Suprapubic skin (tissue), 4 donors: ENCODE measurements at regions not wholly inside any gene's neighbourhood (a gene's known extent, or its start where the extent isn't known, plus 50 kb on each side); places are given as distances from the start of the nearest gene placed in this dataset.
"Not testable (repeated sequence)": the region's sequence is repeated elsewhere in the genome, so short reads cannot be mapped to it uniquely, and the experiment has no call there.

ENCODE experiments used
- DNase-seq, 2 donors: peaks; one replicate each; pipeline ENCODE4 v3.0.0-alpha.2; 2019; ENCODE audit warnings: low spot score in 2 of 2
- H3K27ac ChIP-seq: fragments of 200-600 bp; sonication (generic); one replicate; pipeline ENCODE4 v1.5.1; 2019
- H3K27me3 ChIP-seq: fragments of 200-600 bp; sonication (generic); one replicate; pipeline ENCODE4 v1.5.1; 2019
- H3K36me3 ChIP-seq: fragments of 200-600 bp; sonication (generic); one replicate; pipeline ENCODE4 v1.5.1; 2019
- H3K4me1 ChIP-seq: fragments of 200-600 bp; sonication (generic); one replicate; pipeline ENCODE4 v1.5.1; 2019
- H3K4me3 ChIP-seq: fragments of 200-600 bp; sonication (generic); one replicate; pipeline ENCODE4 v1.5.1; 2019; ENCODE audit warnings: mild to moderate bottlenecking
- H3K9me3 ChIP-seq: fragments of 200-600 bp; sonication (generic); one replicate; pipeline ENCODE4 v1.5.1; 2019
- EP300 ChIP-seq: sonication (generic); formaldehyde crosslinking; IDR thresholded peaks from one replicate; pipeline ENCODE4 v1.6.1; 2017; ENCODE audit warnings: antibody characterized with exemption
- POLR2A ChIP-seq, 2 donors: fragments of 450-650 bp; IDR thresholded peaks; one replicate each; pipeline ENCODE4 v1.6.1; 2017; ENCODE audit warnings: antibody characterized with exemption in 2 of 2, mild to moderate bottlenecking in 2 of 2, moderate library complexity in 2 of 2
- POLR2AphosphoS5 ChIP-seq, 3 donors: sonication (generic); formaldehyde crosslinking; IDR thresholded peaks; one replicate each; pipeline ENCODE4 v1.6.1; 2017; ENCODE audit warnings: antibody characterized with exemption in 3 of 3
- WGBS: methylation state at CpG from one replicate; pipeline ENCODE4 v1.1.5; 2018; 5-methylcytosine and 5-hydroxymethylcytosine counted together
- TF ChIP-seq, protein P1 (sequence below), 2 donors: fragments of 200-600 bp in 1 of 2; fragments of 450-650 bp in 1 of 2; sonication (generic) in 1 of 2; IDR thresholded peaks; one replicate each; pipeline ENCODE4 v1.5.1; 2016 to 2019; ENCODE audit warnings: antibody characterized with exemption in 2 of 2, mild to moderate bottlenecking in 1 of 2, moderate library complexity in 1 of 2

DNA sequence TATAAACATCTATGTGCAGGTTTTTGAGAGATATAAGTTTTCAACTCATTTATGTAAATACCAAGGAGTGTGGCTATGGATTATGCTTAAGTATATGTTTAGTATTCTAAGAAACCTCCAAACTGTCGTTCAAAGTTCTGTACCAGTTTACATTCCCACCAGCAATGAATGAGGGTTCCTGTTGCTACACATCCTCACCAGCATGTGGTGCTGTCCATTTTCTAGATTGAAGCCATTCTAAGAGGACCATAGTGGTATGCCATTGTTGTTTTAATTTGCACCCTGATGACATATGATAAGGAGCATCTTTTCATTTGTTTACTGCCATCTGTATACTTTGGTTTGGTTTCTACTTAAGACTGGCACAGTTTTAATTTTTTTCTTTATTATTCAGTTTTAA, 2097.9 kb downstream of the LRRC4C start:
- TF ChIP-seq, protein P1, sequence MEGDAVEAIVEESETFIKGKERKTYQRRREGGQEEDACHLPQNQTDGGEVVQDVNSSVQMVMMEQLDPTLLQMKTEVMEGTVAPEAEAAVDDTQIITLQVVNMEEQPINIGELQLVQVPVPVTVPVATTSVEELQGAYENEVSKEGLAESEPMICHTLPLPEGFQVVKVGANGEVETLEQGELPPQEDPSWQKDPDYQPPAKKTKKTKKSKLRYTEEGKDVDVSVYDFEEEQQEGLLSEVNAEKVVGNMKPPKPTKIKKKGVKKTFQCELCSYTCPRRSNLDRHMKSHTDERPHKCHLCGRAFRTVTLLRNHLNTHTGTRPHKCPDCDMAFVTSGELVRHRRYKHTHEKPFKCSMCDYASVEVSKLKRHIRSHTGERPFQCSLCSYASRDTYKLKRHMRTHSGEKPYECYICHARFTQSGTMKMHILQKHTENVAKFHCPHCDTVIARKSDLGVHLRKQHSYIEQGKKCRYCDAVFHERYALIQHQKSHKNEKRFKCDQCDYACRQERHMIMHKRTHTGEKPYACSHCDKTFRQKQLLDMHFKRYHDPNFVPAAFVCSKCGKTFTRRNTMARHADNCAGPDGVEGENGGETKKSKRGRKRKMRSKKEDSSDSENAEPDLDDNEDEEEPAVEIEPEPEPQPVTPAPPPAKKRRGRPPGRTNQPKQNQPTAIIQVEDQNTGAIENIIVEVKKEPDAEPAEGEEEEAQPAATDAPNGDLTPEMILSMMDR (IDR thresholded peaks at IDR 0.05): no peak
- TF ChIP-seq EP300 (no peak), POLR2A (IDR thresholded peaks at IDR 0.05) (no peak), POLR2AphosphoS5 (IDR thresholded peaks at IDR 0.05) (no peak)
- 96% methylated on average over 1 of the region's 1 CpG for WGBS
- Histone ChIP-seq H3K27ac (no peak overlapping the region), H3K36me3 (no peaks in the 10 kb centered on the region), H3K27me3 (no peaks in the 10 kb centered on the region), H3K4me1 (no peaks in the 10 kb centered on the region), H3K4me3 (no peak overlapping the region), H3K9me3 (no peaks in the 10 kb centered on the region)
- DNase-seq: no peak

DNA sequence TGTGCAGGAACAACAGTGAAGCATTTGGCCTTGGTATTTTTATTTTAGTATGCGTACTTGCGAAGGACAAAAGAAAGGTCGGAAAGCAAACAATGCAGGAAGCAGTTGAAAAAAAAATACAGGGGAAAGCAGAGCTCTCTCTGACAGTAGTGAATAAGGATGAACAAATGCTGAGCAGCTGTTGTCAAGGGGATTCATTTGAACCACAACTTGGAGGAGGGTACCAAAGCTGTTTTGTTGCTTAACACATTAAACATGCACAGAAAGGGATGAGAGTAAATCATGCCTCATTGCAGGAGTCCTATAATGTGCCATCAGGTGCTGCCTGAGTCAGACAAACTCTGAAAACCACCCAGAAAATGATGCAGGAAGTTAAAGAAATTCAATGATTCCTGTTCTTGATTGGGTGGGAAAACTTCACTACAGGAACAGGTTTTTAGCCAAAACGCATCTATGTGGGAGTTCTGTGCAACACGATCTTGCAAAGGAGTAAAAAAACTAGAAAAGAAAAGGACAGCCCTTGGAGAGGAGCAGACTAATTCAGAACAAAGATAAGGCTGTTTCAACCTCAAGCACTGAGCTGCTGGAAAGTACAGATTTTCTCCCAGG, 2113.5 kb downstream of the LRRC4C start:
- Histone ChIP-seq H3K4me3 (no peak overlapping the region), H3K9me3 (peaks cover 3% of the 10 kb centered on the region), H3K4me1 (no peaks in the 10 kb centered on the region), H3K27me3 (no peaks in the 10 kb centered on the region), H3K36me3 (no peaks in the 10 kb centered on the region), H3K27ac (no peak overlapping the region)
- TF ChIP-seq EP300: no peak
- 39% methylated on average over 5 of the region's 5 CpGs for WGBS
- no peak for DNase-seq

DNA sequence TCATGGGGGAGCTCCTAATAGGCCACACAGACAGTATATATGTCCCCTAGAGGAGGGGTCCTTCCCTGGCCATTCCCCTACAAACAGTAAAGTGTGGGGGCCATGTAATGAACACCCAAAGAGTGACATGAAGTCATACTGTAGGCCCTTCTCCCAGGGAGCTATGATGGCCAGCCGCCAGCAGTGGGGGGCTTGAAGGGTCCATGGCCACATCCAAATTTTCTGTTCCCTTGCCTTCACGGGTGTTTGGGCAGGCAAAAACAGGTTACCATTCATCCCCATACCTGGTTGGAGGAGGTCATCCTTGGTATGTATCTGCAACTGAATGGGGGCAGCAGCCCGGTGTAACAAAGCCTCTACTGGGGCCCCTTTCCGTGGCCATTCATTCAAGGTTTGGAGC, 2118.0 kb downstream of the LRRC4C start:
- 94% methylated on average over 4 of the region's 4 CpGs for WGBS
- TF ChIP-seq EP300 (no peak), POLR2AphosphoS5 (IDR thresholded peaks at IDR 0.05) (no peak), POLR2A (IDR thresholded peaks at IDR 0.05) (no peak)
- TF ChIP-seq, protein P1 (IDR thresholded peaks at IDR 0.05): no peak
- no peak for DNase-seq
- no peaks in the 10 kb centered on the region for H3K4me1 ChIP-seq
- no peaks in the 10 kb centered on the region for H3K27me3 ChIP-seq
- peaks cover 9% of the 10 kb centered on the region for H3K9me3 ChIP-seq
- no peak overlapping the region for H3K4me3 ChIP-seq
- H3K36me3 ChIP-seq: no peaks in the 10 kb centered on the region
- H3K27ac ChIP-seq: no peak overlapping the region

DNA sequence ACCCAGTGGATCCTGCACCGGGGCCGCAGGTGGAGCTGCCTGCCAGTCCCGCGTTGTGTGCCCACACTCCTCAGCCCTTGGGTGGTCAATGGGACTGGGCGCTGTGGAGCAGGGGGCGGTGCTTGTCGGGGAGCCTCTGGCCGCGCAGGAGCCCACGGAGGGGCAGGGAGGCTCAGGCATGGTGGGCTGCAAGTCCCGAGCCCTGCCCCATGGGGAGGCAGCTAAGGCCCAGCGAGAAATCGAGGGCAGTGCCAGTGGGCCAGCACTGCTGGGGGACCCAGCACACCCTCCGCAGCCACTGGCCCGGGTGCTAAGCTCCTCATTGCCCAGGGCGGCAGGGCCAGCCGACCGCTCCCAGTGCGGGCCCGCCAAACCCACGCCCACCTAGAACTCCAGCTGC, 2126.4 kb downstream of the LRRC4C start:
- DNase-seq, H3K9me3 ChIP-seq, H3K36me3 ChIP-seq, H3K4me3 ChIP-seq, H3K27me3 ChIP-seq, H3K27ac ChIP-seq, H3K4me1 ChIP-seq: not testable (repeated sequence)
- WGBS: no CpG with 5 or more reads among the region's 21 CpGs

DNA sequence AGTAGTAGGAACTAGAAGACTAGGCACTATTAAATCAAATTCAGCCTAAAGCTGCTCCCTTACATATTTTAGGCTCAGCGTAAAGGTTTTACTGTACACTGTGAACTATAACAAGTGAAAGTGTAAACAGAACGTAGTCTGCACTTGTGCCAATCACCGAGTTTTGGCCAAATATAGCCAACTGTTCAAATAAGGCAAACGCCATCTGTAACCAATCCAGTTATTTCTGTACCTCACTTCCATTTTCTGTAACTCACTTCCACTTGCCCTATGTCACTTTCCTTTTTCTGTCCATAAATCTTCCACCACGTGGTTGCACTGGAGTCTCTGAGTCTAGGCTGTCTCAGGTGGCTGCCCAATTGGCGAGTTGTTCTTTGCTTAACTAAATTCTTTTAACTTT, 2132.2 kb downstream of the LRRC4C start:
- WGBS: 50% methylated on average over 6 of the region's 6 CpGs
- TF ChIP-seq POLR2A (IDR thresholded peaks at IDR 0.05) (no peak), POLR2AphosphoS5 (IDR thresholded peaks at IDR 0.05) (no peak), EP300 (no peak)
- TF ChIP-seq, protein P1 (IDR thresholded peaks at IDR 0.05): no peak
- no peak overlapping the region for H3K27ac ChIP-seq

DNA sequence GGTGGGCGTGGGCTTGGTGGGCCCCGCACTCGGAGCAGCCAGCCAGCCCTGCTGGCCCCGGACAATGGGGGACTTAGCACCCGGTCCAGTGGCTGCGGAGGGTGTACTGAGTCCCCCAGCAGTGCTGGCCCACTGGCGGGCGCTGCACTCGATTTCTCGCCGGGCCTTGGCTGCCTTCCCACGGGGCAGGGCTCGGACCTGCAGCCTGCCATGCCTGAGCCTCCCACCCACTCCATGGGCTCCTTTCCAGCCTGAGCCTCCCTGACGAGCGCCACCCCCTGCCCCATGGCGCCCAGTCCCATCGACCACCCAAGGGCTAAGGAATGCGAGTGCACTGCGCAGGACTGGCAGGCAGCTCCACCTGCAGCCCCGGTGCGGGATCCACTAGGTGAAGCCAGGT, 2147.6 kb downstream of the LRRC4C start:
- H3K4me1 ChIP-seq, H3K27me3 ChIP-seq, H3K36me3 ChIP-seq, H3K9me3 ChIP-seq, H3K4me3 ChIP-seq, DNase-seq, H3K27ac ChIP-seq: not testable (repeated sequence)
- WGBS: no CpG with 5 or more reads among the region's 21 CpGs

More for the DNA sequence above, 2132.2 kb downstream of the LRRC4C start:
- H3K27me3 ChIP-seq: no peaks in the 10 kb centered on the region
- DNase-seq: no peak
- H3K9me3 ChIP-seq: no peaks in the 10 kb centered on the region
- H3K36me3 ChIP-seq: no peaks in the 10 kb centered on the region
- no peaks in the 10 kb centered on the region for H3K4me1 ChIP-seq
- no peak overlapping the region for H3K4me3 ChIP-seq

DNA sequence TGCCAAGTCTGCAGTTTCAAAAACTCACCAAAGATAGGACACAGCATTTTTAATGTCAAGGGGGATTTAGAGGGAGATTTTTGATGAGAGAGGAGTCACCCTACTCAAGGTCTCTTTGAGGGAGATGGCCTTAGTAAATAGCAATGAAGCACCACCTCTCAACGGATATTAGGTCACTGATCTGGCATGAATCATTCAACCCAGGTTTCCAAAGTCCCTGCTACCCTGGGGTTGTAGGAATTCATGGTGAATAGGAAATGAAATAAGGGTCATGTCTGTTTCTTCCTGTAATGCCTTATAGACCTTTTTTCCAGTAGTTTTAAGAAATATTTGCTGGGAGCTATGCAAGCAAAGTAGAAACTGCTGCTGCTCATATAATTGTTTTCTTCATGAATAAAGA, 2154.9 kb downstream of the LRRC4C start:
- no peaks in the 10 kb centered on the region for H3K4me1 ChIP-seq
- H3K27me3 ChIP-seq: no peaks in the 10 kb centered on the region
- TF ChIP-seq EP300 (no peak), POLR2AphosphoS5 (IDR thresholded peaks at IDR 0.05) (no peak), POLR2A (IDR thresholded peaks at IDR 0.05) (no peak)
- TF ChIP-seq, protein P1 (IDR thresholded peaks at IDR 0.05): no peak
- H3K36me3 ChIP-seq: no peaks in the 10 kb centered on the region
- no peak overlapping the region for H3K27ac ChIP-seq
- peaks cover 3% of the 10 kb centered on the region for H3K9me3 ChIP-seq
- no peak for DNase-seq
- 65% methylated on average over 1 of the region's 1 CpG for WGBS
- no peak overlapping the region for H3K4me3 ChIP-seq
